ENCODE measurements at regions not wholly inside any gene's neighbourhood (a gene's known extent, or its start where the extent isn't known, plus 50 kb on each side); places are given as distances from the start of the nearest gene placed in this dataset.

GRCh38 chr10:8815969-8816368, 761.5 kb downstream of the GATA3 start:
- TF ChIP-seq CTCF (IDR thresholded peaks at IDR 0.05) (no peak), POLR2A (IDR thresholded peaks at IDR 0.05) (no peak)

Data from esophagus squamous epithelium (tissue), 4 donors.